Lower lobe of right lung (tissue), 2 donors: ENCODE measurements at regions not wholly inside any gene's neighbourhood (a gene's known extent, or its start where the extent isn't known, plus 50 kb on each side); places are given as distances from the start of the nearest gene placed in this dataset.
A peak's percentile ranks its signal among the peaks of the same experiment; 100 is the strongest.

ENCODE experiments used
- ATAC-seq, 2 donors: fragments of 200-7000 bp; cut with Tn5 transposase; one replicate each; pipeline ENCODE4 v1.9.1; 2020 to 2022; ENCODE audit warnings: mild to moderate bottlenecking in 2 of 2, moderate library complexity in 2 of 2
- DNase-seq: peaks from one replicate; pipeline ENCODE4 v3.0.0-alpha.2; 2020
- H3K27ac ChIP-seq: fragments of 200-600 bp; one replicate; pipeline ENCODE4 v1.8.0; 2022
- H3K27me3 ChIP-seq: fragments of 200-600 bp; one replicate; pipeline ENCODE4 v1.8.0; 2022; ENCODE audit warnings: low read depth
- H3K36me3 ChIP-seq: fragments of 200-600 bp; one replicate; pipeline ENCODE4 v1.8.0; 2022; ENCODE audit warnings: mild to moderate bottlenecking
- H3K4me1 ChIP-seq: fragments of 200-600 bp; one replicate; pipeline ENCODE4 v1.8.0; 2022
- H3K4me3 ChIP-seq: fragments of 200-600 bp; one replicate; pipeline ENCODE4 v1.8.0; 2022; ENCODE audit warnings: mild to moderate bottlenecking
- H3K9me3 ChIP-seq: fragments of 200-600 bp; one replicate; pipeline ENCODE4 v1.8.0; 2022
- intact Hi-C: fragments of 100-400 bp; cut with DNase I; formaldehyde crosslinking; loops from one replicate; pipeline ENCODE4 v1.11.0; 2022
- TF ChIP-seq, protein P1 (sequence below): fragments of 200-600 bp; IDR thresholded peaks from one replicate; pipeline ENCODE4 v1.8.0; 2022; ENCODE audit warnings: antibody characterized with exemption, mild to moderate bottlenecking
- donor health status: DM: no; HTN: yes; CAD: no; lungs with severe emphysema.

- DNase-seq (no peak), ATAC-seq (no peak)
- H3K4me3 ChIP-seq: no peak overlapping the region
- H3K27me3 ChIP-seq: no peaks in the 10 kb centered on the region
- H3K4me1 ChIP-seq: peaks cover 11% of the 10 kb centered on the region
- TF ChIP-seq, protein P1, sequence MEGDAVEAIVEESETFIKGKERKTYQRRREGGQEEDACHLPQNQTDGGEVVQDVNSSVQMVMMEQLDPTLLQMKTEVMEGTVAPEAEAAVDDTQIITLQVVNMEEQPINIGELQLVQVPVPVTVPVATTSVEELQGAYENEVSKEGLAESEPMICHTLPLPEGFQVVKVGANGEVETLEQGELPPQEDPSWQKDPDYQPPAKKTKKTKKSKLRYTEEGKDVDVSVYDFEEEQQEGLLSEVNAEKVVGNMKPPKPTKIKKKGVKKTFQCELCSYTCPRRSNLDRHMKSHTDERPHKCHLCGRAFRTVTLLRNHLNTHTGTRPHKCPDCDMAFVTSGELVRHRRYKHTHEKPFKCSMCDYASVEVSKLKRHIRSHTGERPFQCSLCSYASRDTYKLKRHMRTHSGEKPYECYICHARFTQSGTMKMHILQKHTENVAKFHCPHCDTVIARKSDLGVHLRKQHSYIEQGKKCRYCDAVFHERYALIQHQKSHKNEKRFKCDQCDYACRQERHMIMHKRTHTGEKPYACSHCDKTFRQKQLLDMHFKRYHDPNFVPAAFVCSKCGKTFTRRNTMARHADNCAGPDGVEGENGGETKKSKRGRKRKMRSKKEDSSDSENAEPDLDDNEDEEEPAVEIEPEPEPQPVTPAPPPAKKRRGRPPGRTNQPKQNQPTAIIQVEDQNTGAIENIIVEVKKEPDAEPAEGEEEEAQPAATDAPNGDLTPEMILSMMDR: no peak
- peak overlapping the region; percentile 81 for H3K27ac ChIP-seq
- intact Hi-C loops: no loop called here
- no peaks in the 10 kb centered on the region for H3K36me3 ChIP-seq
- no peaks in the 10 kb centered on the region for H3K9me3 ChIP-seq
These were observed 542.1 kb upstream of the ID2 start for GRCh38 chr2:8139668-8140200.

GRCh38 chr2:8141079-8141707, 540.7 kb upstream of the ID2 start:
- Histone ChIP-seq H3K27me3 (no peaks in the 10 kb centered on the region), H3K4me3 (no peak overlapping the region), H3K4me1 (peaks cover 16% of the 10 kb centered on the region), H3K27ac (no peak overlapping the region), H3K36me3 (no peaks in the 10 kb centered on the region), H3K9me3 (no peaks in the 10 kb centered on the region)
- intact Hi-C loops: no loop called here
- DNase-seq (no peak), ATAC-seq (no peak)
- TF ChIP-seq, protein P1: no peak

GRCh38 chr2:8141780-8142179, 540.1 kb upstream of the ID2 start:
- Histone ChIP-seq H3K27ac (no peak overlapping the region), H3K4me3 (no peak overlapping the region), H3K36me3 (no peaks in the 10 kb centered on the region), H3K4me1 (peaks cover 22% of the 10 kb centered on the region), H3K9me3 (no peaks in the 10 kb centered on the region), H3K27me3 (no peaks in the 10 kb centered on the region)
- intact Hi-C loops: no loop called here
- TF ChIP-seq, protein P1: no peak
- ATAC-seq: no peak
- no peak for DNase-seq

GRCh38 chr2:8142461-8142860, 539.4 kb upstream of the ID2 start:
- TF ChIP-seq, protein P1: no peak
- intact Hi-C loops: no loop called here
- ATAC-seq: no peak

DNA sequence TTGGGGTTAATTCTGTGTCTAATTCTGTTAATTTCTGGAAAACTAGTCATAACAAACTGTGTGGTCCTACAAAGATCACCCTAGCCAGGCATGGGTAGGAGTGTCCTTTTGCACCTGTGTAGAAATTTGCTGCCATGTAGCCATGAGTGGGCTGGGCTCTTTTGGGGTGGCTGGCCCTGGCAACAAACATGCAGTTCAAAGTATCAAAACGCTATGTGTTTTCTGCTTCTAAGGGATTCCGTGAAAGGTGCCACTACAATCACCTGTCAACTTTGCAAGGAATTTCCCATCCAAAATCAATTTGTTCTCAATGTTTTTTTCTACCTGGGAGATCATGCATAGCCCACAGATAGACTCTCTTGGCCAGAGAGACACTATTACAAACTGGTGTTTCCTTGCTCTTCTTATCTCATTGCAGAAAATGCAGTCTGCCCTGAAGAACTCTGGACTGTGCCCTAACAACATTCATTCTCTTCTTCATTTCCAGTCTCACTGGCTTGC, 537.7 kb upstream of the ID2 start:
- DNase-seq (no peak), ATAC-seq (no peak)
- Histone ChIP-seq H3K4me1 (peaks cover 24% of the 10 kb centered on the region), H3K27ac (no peak overlapping the region), H3K36me3 (no peaks in the 10 kb centered on the region), H3K9me3 (no peaks in the 10 kb centered on the region), H3K4me3 (no peak overlapping the region), H3K27me3 (no peaks in the 10 kb centered on the region)
- TF ChIP-seq, protein P1: no peak
- intact Hi-C loops: no loop called here

More at GRCh38 chr2:8142461-8142860, 539.4 kb upstream of the ID2 start:
- H3K4me3 ChIP-seq: no peak overlapping the region
- peaks cover 24% of the 10 kb centered on the region for H3K4me1 ChIP-seq
- H3K36me3 ChIP-seq: no peaks in the 10 kb centered on the region
- H3K27ac ChIP-seq: no peak overlapping the region
- no peaks in the 10 kb centered on the region for H3K9me3 ChIP-seq
- DNase-seq: no peak
- H3K27me3 ChIP-seq: no peaks in the 10 kb centered on the region
